HG02938 (cell line): ENCODE measurements at regions not wholly inside any gene's neighbourhood (a gene's known extent, or its start where the extent isn't known, plus 50 kb on each side); places are given as distances from the start of the nearest gene placed in this dataset.
"Not testable (repeated sequence)": the region's sequence is repeated elsewhere in the genome, so short reads cannot be mapped to it uniquely, and the experiment has no call there.

Source experiments
- ATAC-seq: cut with Tn5 transposase; IDR thresholded peaks from one replicate; pipeline ENCODE4 v1.9.1; 2021; ENCODE audit warnings: mild to moderate bottlenecking, moderate library complexity; ENCODE audit not compliant: unreplicated experiment

DNA sequence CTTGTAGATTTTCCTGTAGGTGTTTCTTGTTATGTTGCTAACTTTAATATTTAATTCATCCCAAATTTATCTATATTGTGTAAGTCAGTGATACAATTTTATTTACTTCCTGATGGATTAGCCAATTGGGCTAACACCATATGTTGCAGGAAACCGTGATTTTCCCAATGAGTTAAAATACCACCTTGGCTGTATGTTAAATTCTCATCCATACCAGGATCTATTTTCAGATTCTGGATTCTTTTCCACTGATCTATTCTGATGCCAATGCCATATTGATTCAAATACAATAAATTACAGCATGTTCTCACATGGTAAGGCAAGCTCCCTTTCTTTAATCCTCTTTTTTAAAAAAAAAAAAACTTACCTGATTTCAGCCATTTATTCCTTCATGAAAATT lies 85.8 kb upstream of the DNAJC10 start:
- ATAC-seq: no peak

GRCh38 chr2:182631299-182631698 lies 84.8 kb upstream of the DNAJC10 start:
- no peak for ATAC-seq

- ATAC-seq: no peak
Observed at GRCh38 chr2:182634386-182634785, 81.7 kb upstream of the DNAJC10 start.

DNA sequence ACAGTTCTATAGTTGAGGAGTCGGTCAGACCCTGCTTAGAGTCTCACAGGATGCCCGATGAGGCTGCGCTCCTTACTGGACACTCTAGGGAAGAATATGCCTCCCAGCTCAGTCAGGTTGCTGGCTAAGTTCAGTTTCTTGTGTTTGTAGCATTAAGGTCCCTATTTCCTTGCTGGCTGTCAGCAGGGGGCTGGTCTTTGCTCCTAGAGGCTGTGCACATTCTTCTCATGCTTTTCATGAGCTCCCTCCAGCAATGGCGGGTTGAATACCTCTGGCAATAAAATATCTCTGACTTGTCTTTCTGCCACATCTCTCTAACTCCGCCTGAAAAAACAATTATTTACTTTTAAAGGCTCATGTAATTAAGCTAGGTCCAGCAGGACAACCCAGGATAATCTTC lies 79.4 kb upstream of the DNAJC10 start:
- ATAC-seq: no peak

- no peak for ATAC-seq
Observed at GRCh38 chr2:182638667-182639066, 77.4 kb upstream of the DNAJC10 start.

GRCh38 chr2:182639971-182640370 lies 76.1 kb upstream of the DNAJC10 start:
- no peak for ATAC-seq

DNA sequence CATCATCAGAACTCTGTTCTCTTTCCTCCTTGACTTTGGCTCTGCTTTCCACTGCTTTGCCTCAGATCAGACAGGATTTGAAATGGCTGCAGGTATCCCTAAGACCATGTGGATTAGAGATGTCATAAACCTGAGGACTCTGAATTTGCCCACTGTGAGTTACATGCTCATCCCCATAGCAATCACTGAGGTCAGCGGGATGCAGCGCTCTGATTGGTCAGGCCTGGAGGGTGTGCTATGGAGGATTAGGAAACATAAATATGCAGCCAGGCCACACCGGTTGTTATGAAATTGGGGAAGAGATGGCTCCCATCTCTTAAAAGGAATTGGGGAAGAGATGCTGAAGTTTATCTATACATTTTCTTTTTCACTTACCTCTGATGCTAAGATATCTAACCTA lies 73.7 kb upstream of the DNAJC10 start:
- peak; percentile 100 for ATAC-seq

GRCh38 chr2:182646763-182647498 lies 69.1 kb upstream of the DNAJC10 start:
- no peak for ATAC-seq

- no peak for ATAC-seq
Observed at GRCh38 chr2:182647499-182647787, 68.6 kb upstream of the DNAJC10 start.

DNA sequence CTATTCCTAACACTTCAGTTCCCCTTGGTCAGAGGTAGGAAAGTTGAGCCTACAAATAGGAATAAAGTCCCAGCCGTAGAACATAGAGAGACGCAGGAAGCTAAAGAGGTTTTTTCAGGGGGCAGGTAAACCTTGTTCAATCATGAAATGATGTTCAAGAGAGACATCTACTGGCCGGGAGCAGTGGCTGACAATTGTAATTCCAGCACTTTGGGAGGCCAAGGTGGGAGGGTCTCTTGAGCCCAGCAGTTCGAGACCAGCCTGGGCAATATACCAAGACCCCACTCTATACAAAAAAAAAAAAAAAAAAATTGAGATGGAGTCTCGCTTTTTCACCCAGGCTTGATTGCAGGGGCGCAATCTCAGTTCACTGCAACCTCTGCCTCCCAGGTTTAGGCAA lies 66.7 kb upstream of the DNAJC10 start:
- peak; percentile 48 for ATAC-seq

- ATAC-seq: no peak
Observed at GRCh38 chr2:182650704-182651103, 65.4 kb upstream of the DNAJC10 start.

- ATAC-seq: no peak
Observed at GRCh38 chr2:182652326-182652725, 63.7 kb upstream of the DNAJC10 start.

DNA sequence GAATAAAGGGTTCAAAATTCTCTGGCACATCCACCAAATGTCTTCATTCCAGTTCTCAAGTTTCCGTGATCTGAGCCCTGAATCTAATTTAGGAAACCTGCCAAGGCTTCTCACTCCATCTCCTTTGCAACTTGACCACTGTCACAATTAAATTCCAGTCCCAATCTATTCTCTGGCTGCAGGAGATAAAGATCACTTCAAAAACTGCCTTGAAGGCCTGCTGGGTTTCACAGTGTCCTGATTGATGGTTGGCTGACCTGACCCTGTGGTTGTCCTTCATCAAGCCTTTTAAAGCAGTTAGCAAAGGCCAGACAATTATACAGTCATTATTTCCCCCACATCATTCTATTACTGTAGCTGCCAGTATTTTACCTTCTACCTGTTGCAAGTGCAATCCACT lies 60.3 kb upstream of the DNAJC10 start:
- no peak for ATAC-seq

DNA sequence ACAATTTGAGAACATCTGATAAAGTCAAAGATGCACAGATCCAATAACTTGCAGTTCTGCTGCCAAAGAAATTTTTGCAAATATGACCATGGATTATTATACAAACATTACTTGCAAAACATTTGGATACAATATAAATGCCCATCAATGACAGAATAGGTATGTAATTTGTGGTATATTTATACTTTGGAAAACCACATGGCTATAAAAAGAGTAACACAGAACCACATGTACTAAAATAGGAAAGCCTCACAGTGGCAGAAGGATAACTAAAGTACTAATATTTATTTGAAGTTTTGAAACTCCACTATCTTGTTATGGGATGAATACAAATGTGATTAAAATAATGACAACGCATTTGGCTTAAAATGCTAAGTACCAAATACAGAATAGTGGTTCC lies 51.8 kb upstream of the DNAJC10 start:
- ATAC-seq: no peak

DNA sequence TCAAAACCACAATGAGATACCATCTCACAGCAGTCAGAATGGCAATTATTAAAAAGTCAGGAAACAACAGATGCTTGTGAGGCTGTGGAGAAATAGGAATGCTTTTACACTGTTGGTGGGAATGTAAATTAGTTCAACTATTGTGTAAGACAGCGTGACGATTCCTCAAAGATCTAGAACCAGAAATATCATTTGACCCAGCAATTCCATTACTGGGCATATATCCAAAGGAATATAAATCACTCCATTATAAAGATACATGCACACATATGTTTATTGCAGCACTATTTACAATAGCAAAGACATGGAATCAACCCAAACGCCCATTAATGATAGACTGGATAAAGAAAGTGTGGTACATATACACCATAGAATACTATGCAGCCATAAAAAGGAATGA lies 50.6 kb upstream of the DNAJC10 start:
- ATAC-seq: not testable (repeated sequence)
